ENCODE measurements at regions not wholly inside any gene's neighbourhood (a gene's known extent, or its start where the extent isn't known, plus 50 kb on each side); places are given as distances from the start of the nearest gene placed in this dataset.
"Not testable (repeated sequence)": the region's sequence is repeated elsewhere in the genome, so short reads cannot be mapped to it uniquely, and the experiment has no call there.

GRCh38 chr3:177451301-177451750, 254.0 kb upstream of the TBL1XR1 start:
- TF ChIP-seq EP300 (IDR thresholded peaks at IDR 0.05): no peak
- no peak for TF ChIP-seq POLR2A (IDR thresholded peaks at IDR 0.05)
- no peak for TF ChIP-seq CTCF (IDR thresholded peaks at IDR 0.05)
- Histone ChIP-seq H3K36me3 (no peaks in the 10 kb centered on the region), H3K4me1 (ENCODE audit: insufficient read depth) (peaks cover 2% of the 10 kb centered on the region), H3K9me3 (no peaks in the 10 kb centered on the region), H3K27me3 (no peaks in the 10 kb centered on the region), H3K4me3 (no peak overlapping the region), H3K27ac (no peak overlapping the region)
- 35 to 37% (median 36%) methylated on average over 8 of the region's 8 CpGs for WGBS, 3 donors
- intact Hi-C loops (cut with DNase I): no loop called here
- no peak for DNase-seq

GRCh38 chr3:177451864-177452830, 254.9 kb upstream of the TBL1XR1 start:
- Histone ChIP-seq H3K36me3 (no peaks in the 10 kb centered on the region), H3K27me3 (no peaks in the 10 kb centered on the region), H3K27ac (no peak overlapping the region), H3K4me3 (no peak overlapping the region), H3K9me3 (no peaks in the 10 kb centered on the region), H3K4me1 (ENCODE audit: insufficient read depth) (peaks cover 2% of the 10 kb centered on the region)
- WGBS, 3 donors: 7 to 10% (median 9%) methylated on average over 5 of the region's 5 CpGs
- intact Hi-C loops (cut with DNase I): no loop called here
- no peak for TF ChIP-seq EP300 (IDR thresholded peaks at IDR 0.05)
- no peak for TF ChIP-seq POLR2A (IDR thresholded peaks at IDR 0.05)
- TF ChIP-seq CTCF (IDR thresholded peaks at IDR 0.05): no peak
- no peak for DNase-seq

GRCh38 chr3:177452831-177453450, 255.7 kb upstream of the TBL1XR1 start:
- no peak overlapping the region for H3K27ac ChIP-seq
- no peaks in the 10 kb centered on the region for H3K36me3 ChIP-seq
- WGBS, 3 donors: 86 to 94% (median 92%) methylated on average over 6 of the region's 6 CpGs
- no peaks in the 10 kb centered on the region for H3K27me3 ChIP-seq
- H3K9me3 ChIP-seq: no peaks in the 10 kb centered on the region
- H3K4me1 ChIP-seq (ENCODE audit: insufficient read depth): peaks cover 2% of the 10 kb centered on the region
- intact Hi-C loops (cut with DNase I): no loop called here
- DNase-seq: no peak
- no peak for TF ChIP-seq CTCF (IDR thresholded peaks at IDR 0.05)
- no peak for TF ChIP-seq EP300 (IDR thresholded peaks at IDR 0.05)
- no peak for TF ChIP-seq POLR2A (IDR thresholded peaks at IDR 0.05)
- H3K4me3 ChIP-seq: no peak overlapping the region

GRCh38 chr3:177453451-177453844, 256.2 kb upstream of the TBL1XR1 start:
- Histone ChIP-seq H3K4me3 (no peak overlapping the region), H3K36me3 (no peaks in the 10 kb centered on the region), H3K27ac (no peak overlapping the region), H3K9me3 (no peaks in the 10 kb centered on the region), H3K27me3 (no peaks in the 10 kb centered on the region), H3K4me1 (ENCODE audit: insufficient read depth) (peaks cover 2% of the 10 kb centered on the region)
- no peak for TF ChIP-seq CTCF (IDR thresholded peaks at IDR 0.05)
- TF ChIP-seq EP300 (IDR thresholded peaks at IDR 0.05): no peak
- no peak for TF ChIP-seq POLR2A (IDR thresholded peaks at IDR 0.05)
- DNase-seq: no peak
- intact Hi-C loops (cut with DNase I): no loop called here
- 97 to 100% (median 97%) methylated on average over 2 of the region's 2 CpGs for WGBS, 3 donors

- not testable (repeated sequence) for H3K9me3 ChIP-seq
Measured at GRCh38 chr3:177457204-177457603, 259.9 kb upstream of the TBL1XR1 start.

More at GRCh38 chr3:177457204-177457603, 259.9 kb upstream of the TBL1XR1 start:
- H3K27ac ChIP-seq; H3K27me3 ChIP-seq; H3K36me3 ChIP-seq; H3K4me3 ChIP-seq; H3K4me1 ChIP-seq (ENCODE audit: insufficient read depth); intact Hi-C loops (cut with DNase I); DNase-seq: not testable (repeated sequence)
- 95 to 98% (median 98%) methylated on average over 1 of the region's 1 CpG for WGBS, 3 donors

Measured in ovary (tissue), 7 donors.